ENCODE measurements at regions not wholly inside any gene's neighbourhood (a gene's known extent, or its start where the extent isn't known, plus 50 kb on each side); places are given as distances from the start of the nearest gene placed in this dataset.

DNA sequence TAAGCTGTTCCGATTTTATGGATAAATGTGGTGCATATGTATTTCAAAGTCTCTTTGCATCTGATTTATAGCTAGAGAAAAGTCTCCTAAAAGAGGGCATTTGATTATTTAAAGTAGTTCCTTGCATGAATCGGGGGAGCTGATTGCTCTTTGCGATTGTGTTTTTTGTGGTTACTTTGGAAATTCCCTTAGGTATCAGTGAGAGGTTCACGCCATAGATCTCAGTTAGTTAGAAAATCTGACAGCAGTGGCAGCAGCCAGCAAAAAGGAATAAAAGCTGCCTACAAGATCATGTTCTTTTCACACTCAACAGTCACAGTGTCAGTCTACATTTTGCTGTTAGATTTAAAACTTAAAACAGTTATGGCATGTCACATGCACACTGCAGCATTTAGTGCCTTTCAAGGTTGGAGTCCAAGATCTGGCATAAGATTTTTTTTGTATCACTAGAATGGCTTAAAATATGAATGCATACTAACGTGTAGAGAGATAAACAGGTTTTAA lies 436.5 kb upstream of the PCDH20 start:
- no peaks in the 10 kb centered on the region for H3K27me3 ChIP-seq (ENCODE audit: insufficient read depth, low read length)
- ATAC-seq (no peak), DNase-seq (ENCODE audit: low read depth, low spot score) (no peak)
- no peak overlapping the region for H2AFZ ChIP-seq (ENCODE audit: low read depth, low read length, poor library complexity, severe bottlenecking)
- no TSS peak for BruUV-seq (replicated peaks)
- intact Hi-C loops (cut with micrococcal nuclease), result no loop called here
- no peak overlapping the region for H3K9ac ChIP-seq (ENCODE audit: low read length)
- no peak overlapping the region for H3K27ac ChIP-seq (ENCODE audit: low read depth, low read length)
- ChIA-PET RAD21 (ENCODE audit: low non-redundant PET in 1 of 2, low total read pairs in 2 of 2, uncharacterized antibody in 2 of 2, unreplicated experiment in 2 of 2) (no interaction called here), POLR2A (no interaction called here), CTCF (no interaction called here)
- H3K36me3 ChIP-seq (ENCODE audit: control insufficient read depth in 1 of 2, insufficient read depth in 2 of 2, low read length in 2 of 2), result no peaks in the 10 kb centered on the region; a peak in 1 of 4 replicates
- H3K9me2 ChIP-seq (ENCODE audit: insufficient read depth), result no peaks in the 10 kb centered on the region
- H3K79me2 ChIP-seq (ENCODE audit: insufficient read depth, low read length), result no peaks in the 10 kb centered on the region
- H3K4me3 ChIP-seq (replicated peaks in 1 of 2; ENCODE audit: low read depth in 1 of 2, low read length in 2 of 2), result no peak overlapping the region
- no peak for TF ChIP-seq SIN3A (IDR thresholded peaks at IDR 0.05; ENCODE audit: low read depth)
- no peak for TF ChIP-seq ZBTB33 (IDR thresholded peaks at IDR 0.05; ENCODE audit: extremely low read depth, insufficient replicate concordance, low read length)
- TF ChIP-seq ELF1 (IDR thresholded peaks at IDR 0.05; ENCODE audit: borderline replicate concordance, low read depth), result no peak
- no peak for TF ChIP-seq EZH2phosphoT487 (IDR thresholded peaks at IDR 0.05; ENCODE audit: borderline replicate concordance)
- TF ChIP-seq CEBPB (IDR thresholded peaks at IDR 0.05; ENCODE audit: low read depth), result no peak
- no peak for TF ChIP-seq FOSL1 (IDR thresholded peaks at IDR 0.05; ENCODE audit: low read depth)
- TF ChIP-seq JUND (IDR thresholded peaks at IDR 0.05), result no peak
- TF ChIP-seq YY1 (IDR thresholded peaks at IDR 0.05; ENCODE audit: extremely low read depth, insufficient replicate concordance, low read depth, low read length), result no peak
- no peak for TF ChIP-seq SRF (IDR thresholded peaks at IDR 0.05; ENCODE audit: low read depth)
- TF ChIP-seq RAD21 (IDR thresholded peaks at IDR 0.05; ENCODE audit: low read depth), result no peak
- TF ChIP-seq EZH2 (IDR thresholded peaks at IDR 0.05), result no peak
- no peak for TF ChIP-seq MAX (IDR thresholded peaks at IDR 0.05)
- TF ChIP-seq, protein P1, sequence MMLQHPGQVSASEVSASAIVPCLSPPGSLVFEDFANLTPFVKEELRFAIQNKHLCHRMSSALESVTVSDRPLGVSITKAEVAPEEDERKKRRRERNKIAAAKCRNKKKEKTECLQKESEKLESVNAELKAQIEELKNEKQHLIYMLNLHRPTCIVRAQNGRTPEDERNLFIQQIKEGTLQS (IDR thresholded peaks at IDR 0.05), result no peak
- TF ChIP-seq ZFX (IDR thresholded peaks at IDR 0.05), result no peak
- TF ChIP-seq, protein P2, sequence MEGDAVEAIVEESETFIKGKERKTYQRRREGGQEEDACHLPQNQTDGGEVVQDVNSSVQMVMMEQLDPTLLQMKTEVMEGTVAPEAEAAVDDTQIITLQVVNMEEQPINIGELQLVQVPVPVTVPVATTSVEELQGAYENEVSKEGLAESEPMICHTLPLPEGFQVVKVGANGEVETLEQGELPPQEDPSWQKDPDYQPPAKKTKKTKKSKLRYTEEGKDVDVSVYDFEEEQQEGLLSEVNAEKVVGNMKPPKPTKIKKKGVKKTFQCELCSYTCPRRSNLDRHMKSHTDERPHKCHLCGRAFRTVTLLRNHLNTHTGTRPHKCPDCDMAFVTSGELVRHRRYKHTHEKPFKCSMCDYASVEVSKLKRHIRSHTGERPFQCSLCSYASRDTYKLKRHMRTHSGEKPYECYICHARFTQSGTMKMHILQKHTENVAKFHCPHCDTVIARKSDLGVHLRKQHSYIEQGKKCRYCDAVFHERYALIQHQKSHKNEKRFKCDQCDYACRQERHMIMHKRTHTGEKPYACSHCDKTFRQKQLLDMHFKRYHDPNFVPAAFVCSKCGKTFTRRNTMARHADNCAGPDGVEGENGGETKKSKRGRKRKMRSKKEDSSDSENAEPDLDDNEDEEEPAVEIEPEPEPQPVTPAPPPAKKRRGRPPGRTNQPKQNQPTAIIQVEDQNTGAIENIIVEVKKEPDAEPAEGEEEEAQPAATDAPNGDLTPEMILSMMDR (IDR thresholded peaks at IDR 0.05 in 2 of 3, conservative IDR thresholded peaks at IDR 0.05 in 1 of 3; ENCODE audit: borderline replicate concordance in 1 of 3, insufficient read depth in 1 of 3, low read depth in 2 of 3, low read length in 2 of 3), result no peak
- TF ChIP-seq POLR2AphosphoS5 (IDR thresholded peaks at IDR 0.05; ENCODE audit: low read depth, low read length), result no peak
- TF ChIP-seq SP1 (IDR thresholded peaks at IDR 0.05; ENCODE audit: low read depth), result no peak
- no peak for TF ChIP-seq POLR2A (IDR thresholded peaks at IDR 0.05; ENCODE audit: borderline replicate concordance, extremely low read depth, insufficient read depth, insufficient read length)
- TF ChIP-seq CBX3 (IDR thresholded peaks at IDR 0.05; ENCODE audit: low read depth), result no peak
- H4K20me1 ChIP-seq (ENCODE audit: insufficient read depth), result no peaks in the 10 kb centered on the region
- H3K4me1 ChIP-seq (ENCODE audit: control insufficient read depth in 1 of 2, insufficient read depth in 2 of 2, low read length in 2 of 2), result no peaks in the 10 kb centered on the region
- H3K4me2 ChIP-seq (ENCODE audit: low read length), result no peak overlapping the region
- H3K9me3 ChIP-seq (ENCODE audit: control insufficient read depth in 1 of 2, insufficient read depth in 1 of 2, low read depth in 1 of 2, low read length in 2 of 2), result no peaks in the 10 kb centered on the region; a peak in 1 of 4 replicates

Measured in HCT116 (cell line).